ENCODE measurements at regions not wholly inside any gene's neighbourhood (a gene's known extent, or its start where the extent isn't known, plus 50 kb on each side); places are given as distances from the start of the nearest gene placed in this dataset.

- no peak for DNase-seq (ENCODE audit: low spot score)
These were observed 98.1 kb upstream of the NECTIN1 start for GRCh38 chr11:119827113-119827512.

- DNase-seq (ENCODE audit: low spot score): no peak
These were observed 94.1 kb upstream of the NECTIN1 start for GRCh38 chr11:119823077-119823476.

GRCh38 chr11:119816660-119817059, 87.7 kb upstream of the NECTIN1 start:
- DNase-seq (ENCODE audit: low spot score): peak; percentile 63

GRCh38 chr11:119814766-119815165, 85.8 kb upstream of the NECTIN1 start:
- DNase-seq (ENCODE audit: low spot score): no peak

- DNase-seq (ENCODE audit: low spot score): no peak
These were observed 81.7 kb upstream of the NECTIN1 start for GRCh38 chr11:119810478-119811232.

- DNase-seq (ENCODE audit: low spot score): peak; percentile 69
These were observed 80.3 kb upstream of the NECTIN1 start for GRCh38 chr11:119809346-119809745.

- DNase-seq (ENCODE audit: low spot score): peak; percentile 75
These were observed 79.6 kb upstream of the NECTIN1 start for GRCh38 chr11:119808407-119809185.

- no peak for DNase-seq (ENCODE audit: low spot score)
These were observed 78.8 kb upstream of the NECTIN1 start for GRCh38 chr11:119807841-119808240.

GRCh38 chr11:119807402-119807801, 78.4 kb upstream of the NECTIN1 start:
- no peak for DNase-seq (ENCODE audit: low spot score)

GRCh38 chr11:119806064-119806915, 77.3 kb upstream of the NECTIN1 start:
- no peak for DNase-seq (ENCODE audit: low spot score)

- DNase-seq (ENCODE audit: low spot score): no peak
These were observed 76.7 kb upstream of the NECTIN1 start for GRCh38 chr11:119805663-119806062.

- no peak for DNase-seq (ENCODE audit: low spot score)
These were observed 75.7 kb upstream of the NECTIN1 start for GRCh38 chr11:119804698-119805097.

GRCh38 chr11:119803726-119804294, 74.8 kb upstream of the NECTIN1 start:
- no peak for DNase-seq (ENCODE audit: low spot score)

- no peak for DNase-seq (ENCODE audit: low spot score)
These were observed 74.1 kb upstream of the NECTIN1 start for GRCh38 chr11:119803139-119803538.

GRCh38 chr11:119802670-119803069, 73.7 kb upstream of the NECTIN1 start:
- no peak for DNase-seq (ENCODE audit: low spot score)

GRCh38 chr11:119800619-119801018, 71.6 kb upstream of the NECTIN1 start:
- no peak for DNase-seq (ENCODE audit: low spot score)

- DNase-seq (ENCODE audit: low spot score): no peak
These were observed 71.2 kb upstream of the NECTIN1 start for GRCh38 chr11:119800171-119800570.

- no peak for DNase-seq (ENCODE audit: low spot score)
These were observed 69.7 kb upstream of the NECTIN1 start for GRCh38 chr11:119798656-119799055.

GRCh38 chr11:119797736-119798135, 68.7 kb upstream of the NECTIN1 start:
- DNase-seq (ENCODE audit: low spot score): no peak

- DNase-seq (ENCODE audit: low spot score): peak; percentile 65
These were observed 68.2 kb upstream of the NECTIN1 start for GRCh38 chr11:119797123-119797611.

GRCh38 chr11:119796363-119797060, 67.5 kb upstream of the NECTIN1 start:
- DNase-seq (ENCODE audit: low spot score): no peak

All from umbilical cord (tissue), 1 donor.